LNCaP clone FGC (cell line): ENCODE measurements at regions not wholly inside any gene's neighbourhood (a gene's known extent, or its start where the extent isn't known, plus 50 kb on each side); places are given as distances from the start of the nearest gene placed in this dataset.
A peak's percentile ranks its signal among the peaks of the same experiment; 100 is the strongest.
"Not testable (repeated sequence)": the region's sequence is repeated elsewhere in the genome, so short reads cannot be mapped to it uniquely, and the experiment has no call there.

ENCODE experiments used
- DNase-seq: peaks from one replicate; pipeline ENCODE4 v3.0.0-alpha.2; 2011; ENCODE audit warnings: low read depth
- H3K4me3 ChIP-seq: 2 replicates; pipeline ENCODE4 v1.5.1; 2011; ENCODE audit warnings: mild to moderate bottlenecking, low read depth, low read length, control low read depth
- TF ChIP-seq, protein P1 (sequence below): IDR thresholded peaks from 2 replicates; pipeline ENCODE4 v1.5.1; 2012; ENCODE audit warnings: mild to moderate bottlenecking; ENCODE audit not compliant: control insufficient read depth, insufficient read depth; ENCODE audit errors: extremely low read depth

DNA sequence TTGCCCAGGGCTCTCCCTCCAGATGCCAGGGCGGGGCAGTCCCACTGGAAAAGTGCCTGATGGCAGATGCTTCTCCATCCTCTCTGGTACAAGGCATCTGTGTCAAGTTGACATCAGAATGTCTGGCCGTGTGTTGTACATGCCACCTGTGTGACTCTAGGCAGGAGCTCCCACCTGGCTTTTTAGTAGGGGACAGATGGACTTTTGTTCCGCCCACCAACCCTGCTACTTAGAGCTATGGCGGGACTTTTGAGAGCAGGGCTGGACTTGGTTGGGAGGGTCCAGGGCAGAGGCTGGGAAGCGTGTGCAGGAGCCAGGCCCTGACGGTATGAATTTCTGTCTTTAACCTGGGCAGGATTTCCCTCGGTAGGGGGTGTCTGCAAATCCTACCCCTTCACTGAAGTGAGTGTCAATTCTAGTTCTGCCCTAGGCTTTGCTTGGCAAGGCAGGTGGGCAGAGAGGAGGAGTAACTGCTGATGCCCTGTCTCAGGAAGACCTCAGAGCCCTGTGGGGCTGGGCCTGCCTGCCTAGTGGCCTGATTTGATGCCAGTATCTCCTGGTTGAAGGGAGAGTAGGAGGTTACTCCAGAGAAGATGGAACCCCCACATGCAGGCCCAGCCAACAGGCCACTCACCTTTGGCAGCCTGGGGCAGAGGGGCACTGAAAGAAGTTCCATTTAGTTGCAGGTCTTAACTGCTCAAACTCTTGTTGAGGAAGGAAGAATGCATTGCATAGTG lies 99.1 kb downstream of the PJA1 start:
- H3K4me3 ChIP-seq, result no peak overlapping the region
- no peak for DNase-seq
- TF ChIP-seq, protein P1, sequence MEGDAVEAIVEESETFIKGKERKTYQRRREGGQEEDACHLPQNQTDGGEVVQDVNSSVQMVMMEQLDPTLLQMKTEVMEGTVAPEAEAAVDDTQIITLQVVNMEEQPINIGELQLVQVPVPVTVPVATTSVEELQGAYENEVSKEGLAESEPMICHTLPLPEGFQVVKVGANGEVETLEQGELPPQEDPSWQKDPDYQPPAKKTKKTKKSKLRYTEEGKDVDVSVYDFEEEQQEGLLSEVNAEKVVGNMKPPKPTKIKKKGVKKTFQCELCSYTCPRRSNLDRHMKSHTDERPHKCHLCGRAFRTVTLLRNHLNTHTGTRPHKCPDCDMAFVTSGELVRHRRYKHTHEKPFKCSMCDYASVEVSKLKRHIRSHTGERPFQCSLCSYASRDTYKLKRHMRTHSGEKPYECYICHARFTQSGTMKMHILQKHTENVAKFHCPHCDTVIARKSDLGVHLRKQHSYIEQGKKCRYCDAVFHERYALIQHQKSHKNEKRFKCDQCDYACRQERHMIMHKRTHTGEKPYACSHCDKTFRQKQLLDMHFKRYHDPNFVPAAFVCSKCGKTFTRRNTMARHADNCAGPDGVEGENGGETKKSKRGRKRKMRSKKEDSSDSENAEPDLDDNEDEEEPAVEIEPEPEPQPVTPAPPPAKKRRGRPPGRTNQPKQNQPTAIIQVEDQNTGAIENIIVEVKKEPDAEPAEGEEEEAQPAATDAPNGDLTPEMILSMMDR, result no peak

DNA sequence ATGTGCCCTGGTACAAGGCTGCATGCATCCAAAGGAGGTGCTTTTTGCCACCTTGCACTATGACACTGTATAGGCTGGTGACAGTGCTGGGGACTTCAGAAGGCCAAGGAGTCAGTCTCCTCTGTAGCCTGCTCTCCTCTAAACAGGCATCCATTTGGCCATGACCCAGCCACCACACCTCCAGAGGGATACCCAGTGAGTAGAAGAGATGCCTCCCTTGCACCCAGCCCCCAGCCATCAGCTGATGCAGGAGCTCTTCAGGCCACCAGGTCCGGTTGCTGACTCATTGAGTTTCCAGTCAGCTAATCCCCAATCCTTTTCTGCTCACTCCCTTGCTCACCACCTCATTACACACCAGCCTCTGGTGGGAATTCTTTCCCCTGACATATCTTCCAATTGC lies 99.8 kb downstream of the PJA1 start:
- TF ChIP-seq, protein P1, result no peak
- H3K4me3 ChIP-seq, result no peak overlapping the region

DNA sequence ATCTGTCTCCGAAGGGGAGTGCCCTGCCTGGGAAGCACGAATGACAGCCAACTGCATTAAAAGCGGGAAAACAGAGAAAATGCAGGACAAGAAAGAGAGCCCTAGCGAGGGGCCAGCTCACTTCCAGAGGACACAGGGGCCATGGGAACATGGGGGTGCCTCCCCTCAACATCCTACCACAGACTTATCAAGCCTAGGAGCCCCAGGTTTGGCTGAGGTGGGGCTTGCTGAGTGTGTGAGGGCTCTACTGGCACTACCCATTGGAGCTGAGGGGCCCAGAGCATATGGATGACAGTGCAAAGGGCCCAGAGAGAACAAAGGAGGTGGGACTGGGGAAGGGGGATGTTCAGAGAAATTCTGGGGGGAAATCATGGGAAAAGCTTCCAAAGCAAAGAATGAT lies 101.8 kb downstream of the PJA1 start:
- no peak overlapping the region for H3K4me3 ChIP-seq
- TF ChIP-seq, protein P1, result no peak
- no peak for DNase-seq

More for the DNA sequence above, 99.8 kb downstream of the PJA1 start:
- DNase-seq, result no peak

DNA sequence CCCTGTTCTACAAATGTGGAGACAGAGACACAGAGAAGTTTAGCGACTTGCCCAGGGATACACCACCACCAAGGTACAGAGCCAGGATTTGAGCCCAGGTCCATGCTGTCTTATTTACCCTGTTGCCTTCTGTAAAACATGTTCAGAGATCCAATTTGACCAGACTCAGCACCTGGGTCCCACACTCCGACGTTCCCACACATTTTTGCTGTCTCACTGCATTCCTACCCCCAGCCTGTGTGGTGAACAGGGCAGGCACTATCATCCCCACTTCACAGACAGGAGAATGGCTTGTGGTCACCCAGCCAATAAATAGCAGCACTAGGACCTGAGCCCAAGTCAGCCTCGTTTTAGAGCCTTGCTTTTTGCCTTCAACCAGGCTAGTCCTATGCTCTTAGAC lies 102.8 kb downstream of the PJA1 start:
- TF ChIP-seq, protein P1, result no peak
- DNase-seq, result no peak

DNA sequence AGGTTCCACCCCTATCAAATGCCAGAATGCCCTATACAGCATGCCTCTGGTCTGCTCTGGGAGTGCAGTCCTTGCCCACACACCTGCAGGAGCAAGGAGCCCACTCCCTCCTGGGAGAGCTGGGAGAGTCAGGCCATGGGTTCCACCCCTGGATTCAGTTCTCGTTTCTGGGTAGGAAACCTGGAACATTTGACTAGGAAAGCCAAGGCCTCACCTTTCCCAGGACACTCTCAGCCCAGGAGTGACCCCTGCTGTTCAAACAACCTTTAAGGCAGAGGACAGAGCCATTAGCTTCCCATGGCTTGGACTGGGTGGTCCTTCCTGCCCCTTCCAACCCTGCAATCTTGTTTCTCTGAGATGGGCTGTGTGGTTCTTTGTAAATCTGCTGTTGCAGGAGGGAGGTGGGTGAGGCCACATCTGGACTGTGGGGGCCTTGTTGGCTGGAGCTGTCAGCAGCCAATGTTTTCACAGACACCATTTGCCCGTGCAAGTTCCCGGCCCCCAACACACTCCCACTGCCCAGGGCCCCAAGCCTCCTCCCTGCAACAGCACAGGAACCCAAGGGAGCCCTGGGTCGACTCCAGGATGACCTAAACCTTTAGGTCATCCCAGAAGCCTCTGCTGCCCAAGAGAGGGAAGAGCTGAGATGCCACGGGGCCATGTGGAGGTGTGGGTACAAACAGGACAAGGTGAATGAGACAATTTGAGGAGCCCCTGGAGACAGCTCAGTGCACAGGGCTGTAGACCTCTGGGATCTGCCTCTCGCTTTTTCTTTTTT lies 104.4 kb downstream of the PJA1 start:
- no peak for DNase-seq
- no peak overlapping the region for H3K4me3 ChIP-seq
- TF ChIP-seq, protein P1, result peak; percentile 63

More for the DNA sequence above, 102.8 kb downstream of the PJA1 start:
- no peak overlapping the region for H3K4me3 ChIP-seq

DNA sequence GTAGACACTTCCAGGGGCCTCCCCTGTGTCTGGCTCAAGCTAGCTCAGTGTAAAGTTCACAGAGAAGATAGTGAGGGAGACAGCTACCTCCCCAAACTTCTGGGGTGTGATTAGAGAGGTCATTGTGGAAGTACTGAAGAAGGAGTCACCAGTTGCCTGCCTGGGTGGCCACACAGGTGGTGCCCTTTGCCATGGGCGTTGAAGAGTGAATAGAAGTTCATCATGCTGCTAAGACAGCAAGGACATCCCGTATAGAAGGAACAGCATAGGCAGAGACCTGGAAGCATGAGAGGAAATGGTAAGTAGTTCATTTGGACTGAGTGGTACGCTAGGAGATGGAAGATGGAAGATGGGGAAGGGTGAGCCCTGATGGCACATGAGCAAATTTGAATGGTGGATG lies 110.1 kb downstream of the PJA1 start:
- no peak for DNase-seq
- TF ChIP-seq, protein P1, result no peak
- H3K4me3 ChIP-seq, result no peak overlapping the region

DNA sequence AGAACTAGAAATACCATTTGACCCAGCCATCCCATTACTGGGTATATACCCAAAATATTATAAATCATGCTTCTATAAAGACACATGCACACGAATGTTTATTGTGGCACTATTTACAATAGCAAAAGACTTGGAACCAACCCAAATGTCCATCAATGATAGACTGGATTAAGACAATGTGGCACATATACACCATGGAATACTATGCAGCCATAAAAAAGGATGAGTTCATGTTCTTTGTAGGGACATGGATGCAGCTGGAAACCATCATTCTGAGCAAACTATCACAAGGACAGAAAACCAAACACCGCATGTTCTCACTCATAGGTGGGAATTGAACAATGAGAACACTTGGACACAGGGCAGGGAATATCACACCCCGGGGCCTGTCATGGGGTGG lies 110.8 kb downstream of the PJA1 start:
- H3K4me3 ChIP-seq, result not testable (repeated sequence)

More for the DNA sequence above, 110.8 kb downstream of the PJA1 start:
- DNase-seq, result not testable (repeated sequence)
